GM12874 (cell line): ENCODE measurements at regions not wholly inside any gene's neighbourhood (a gene's known extent, or its start where the extent isn't known, plus 50 kb on each side); places are given as distances from the start of the nearest gene placed in this dataset.

ENCODE experiments used
- TF ChIP-seq, protein P1 (sequence below): IDR thresholded peaks from 2 replicates; pipeline ENCODE4 v1.5.1; 2011; ENCODE audit warnings: low read depth, mild to moderate bottlenecking, control low read depth, low read length, moderate library complexity; ENCODE audit not compliant: insufficient read depth

DNA sequence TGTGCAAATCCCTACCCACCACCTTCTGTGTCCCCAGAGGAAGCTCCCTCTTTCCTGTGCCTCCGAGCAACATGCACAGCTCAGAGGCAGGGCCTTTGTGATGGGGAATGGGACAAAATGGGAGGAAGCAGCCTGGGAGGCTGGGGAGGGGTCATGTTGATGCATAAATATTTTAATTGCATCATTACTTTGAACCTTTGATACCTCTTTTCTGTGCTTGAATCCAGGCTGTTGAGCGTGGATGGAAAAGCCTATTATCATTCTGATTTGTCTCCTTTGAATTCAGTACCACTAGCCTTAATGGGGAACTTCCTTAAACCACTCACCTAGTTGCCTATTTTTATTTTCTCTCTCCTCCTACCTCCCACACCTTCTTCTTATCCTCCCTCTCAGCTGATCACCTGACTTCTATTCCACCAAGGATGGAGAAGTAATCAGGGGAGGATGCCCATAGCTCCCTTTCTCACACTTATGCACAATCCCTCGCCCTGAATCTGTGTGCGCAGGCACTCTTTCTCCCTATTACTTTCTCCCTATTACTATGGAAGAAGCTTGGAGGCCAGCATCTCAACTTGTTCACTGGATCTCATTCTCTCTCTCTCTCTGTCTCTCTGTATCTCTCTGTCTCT is 78.5 kb downstream of the SEC61G start:
- TF ChIP-seq, protein P1, sequence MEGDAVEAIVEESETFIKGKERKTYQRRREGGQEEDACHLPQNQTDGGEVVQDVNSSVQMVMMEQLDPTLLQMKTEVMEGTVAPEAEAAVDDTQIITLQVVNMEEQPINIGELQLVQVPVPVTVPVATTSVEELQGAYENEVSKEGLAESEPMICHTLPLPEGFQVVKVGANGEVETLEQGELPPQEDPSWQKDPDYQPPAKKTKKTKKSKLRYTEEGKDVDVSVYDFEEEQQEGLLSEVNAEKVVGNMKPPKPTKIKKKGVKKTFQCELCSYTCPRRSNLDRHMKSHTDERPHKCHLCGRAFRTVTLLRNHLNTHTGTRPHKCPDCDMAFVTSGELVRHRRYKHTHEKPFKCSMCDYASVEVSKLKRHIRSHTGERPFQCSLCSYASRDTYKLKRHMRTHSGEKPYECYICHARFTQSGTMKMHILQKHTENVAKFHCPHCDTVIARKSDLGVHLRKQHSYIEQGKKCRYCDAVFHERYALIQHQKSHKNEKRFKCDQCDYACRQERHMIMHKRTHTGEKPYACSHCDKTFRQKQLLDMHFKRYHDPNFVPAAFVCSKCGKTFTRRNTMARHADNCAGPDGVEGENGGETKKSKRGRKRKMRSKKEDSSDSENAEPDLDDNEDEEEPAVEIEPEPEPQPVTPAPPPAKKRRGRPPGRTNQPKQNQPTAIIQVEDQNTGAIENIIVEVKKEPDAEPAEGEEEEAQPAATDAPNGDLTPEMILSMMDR = no peak

GRCh38 chr7:54679490-54679817 is 79.6 kb downstream of the SEC61G start:
- TF ChIP-seq, protein P1 = no peak

DNA sequence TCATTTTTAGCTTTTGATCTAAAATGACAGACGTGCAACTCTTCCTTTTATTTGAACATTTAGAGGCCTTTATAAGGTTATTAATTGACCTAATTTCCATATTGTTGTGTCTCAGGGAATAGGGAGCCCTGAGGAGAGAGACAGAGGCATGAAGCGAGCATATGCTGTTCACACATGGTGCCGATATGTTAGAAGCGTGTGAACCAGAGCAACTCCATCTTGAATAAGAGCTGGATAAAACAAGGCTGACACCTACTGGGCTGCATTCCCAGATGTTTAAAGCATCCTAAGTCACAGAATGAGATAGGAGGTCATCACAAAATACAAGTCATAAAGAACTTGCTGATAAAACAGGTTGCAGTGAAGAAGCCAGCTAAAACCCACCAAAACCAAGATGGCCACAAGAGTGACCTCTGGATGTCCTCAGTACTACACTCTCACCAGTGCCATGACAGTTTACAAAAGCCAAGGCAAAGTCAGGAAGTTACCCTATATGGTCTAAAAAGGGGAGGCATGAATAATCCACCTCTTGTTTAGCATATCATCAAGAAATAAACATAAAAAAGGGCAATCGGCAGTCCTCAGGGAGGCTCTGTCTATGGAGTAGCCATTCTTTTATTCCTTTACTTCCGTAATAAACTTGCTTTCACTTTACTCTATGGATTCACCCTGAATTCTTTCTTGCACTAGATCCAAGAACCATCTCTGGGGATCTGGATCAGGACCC is 80.1 kb downstream of the SEC61G start:
- TF ChIP-seq, protein P1 = no peak

DNA sequence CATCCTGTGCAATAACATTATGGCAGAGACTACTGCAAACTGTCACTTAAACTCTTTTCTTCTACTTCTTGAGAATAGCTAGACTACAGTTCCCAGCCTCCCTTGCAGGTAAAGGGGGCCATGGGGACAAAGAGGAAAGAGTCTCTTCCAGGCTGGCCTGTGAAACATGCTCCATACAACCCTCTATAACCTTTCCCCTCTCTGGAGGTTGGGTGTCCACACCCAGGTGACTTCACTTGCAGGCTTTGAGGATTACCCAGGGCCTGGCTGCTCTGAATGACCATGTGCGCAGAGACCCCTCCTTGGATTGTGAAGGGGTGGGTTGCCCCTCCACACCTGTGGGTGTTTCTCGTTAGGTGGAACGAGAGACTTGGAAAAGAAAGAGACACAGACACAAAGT is 84.1 kb downstream of the SEC61G start:
- TF ChIP-seq, protein P1 = no peak

- TF ChIP-seq, protein P1 = no peak
Measured at GRCh38 chr7:54672519-54672918, 86.5 kb downstream of the SEC61G start.

DNA sequence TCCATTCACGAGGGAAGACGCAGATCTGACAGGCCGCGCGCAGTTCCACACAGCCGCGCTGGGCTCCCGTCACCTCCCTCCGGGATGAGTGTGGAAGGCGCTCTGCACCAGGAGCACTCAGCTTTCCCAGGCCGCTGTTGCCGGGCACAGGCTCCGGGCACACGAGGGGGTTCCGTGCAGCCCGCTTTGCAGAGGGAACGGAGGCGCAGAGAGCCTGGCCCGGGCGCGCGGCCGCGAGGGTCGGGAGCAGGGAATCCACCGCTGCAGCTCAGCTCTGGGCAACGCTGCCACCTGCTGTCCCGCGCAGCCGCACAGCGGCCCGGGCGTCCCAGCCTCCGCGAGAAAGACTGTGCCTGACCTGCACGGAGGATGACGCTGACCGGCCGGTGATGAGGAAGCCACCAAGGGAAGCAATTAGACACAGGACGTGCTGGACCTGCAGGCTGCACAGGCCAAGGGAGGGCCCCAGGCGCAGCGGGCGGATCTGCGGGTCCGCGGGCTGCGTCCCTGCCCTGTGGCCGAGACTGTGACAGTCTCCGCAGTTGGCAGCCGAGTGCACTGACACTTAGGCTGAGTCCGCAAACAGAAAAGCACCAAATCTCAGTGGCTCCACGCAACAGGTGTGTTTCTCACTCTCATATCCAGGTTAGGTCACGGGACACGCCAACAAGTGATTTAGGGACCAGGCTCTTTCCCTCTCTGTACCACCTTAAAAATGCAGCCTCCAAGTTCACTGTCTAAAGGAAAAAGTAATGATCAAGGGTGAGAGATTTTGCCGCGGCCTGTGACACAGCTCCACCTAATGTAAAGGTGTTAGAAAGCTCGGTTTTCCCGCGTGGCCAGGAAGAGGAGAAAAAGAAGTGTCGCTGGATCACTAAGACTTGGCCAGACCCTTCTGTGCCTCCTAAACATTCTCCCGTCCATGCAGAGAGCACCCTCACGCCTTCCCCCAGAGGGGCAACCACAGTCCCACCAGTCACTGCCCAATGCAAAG is 94.5 kb downstream of the SEC61G start:
- TF ChIP-seq, protein P1 = peak; percentile 57
